Left kidney (tissue), 1 donor: ENCODE measurements at regions not wholly inside any gene's neighbourhood (a gene's known extent, or its start where the extent isn't known, plus 50 kb on each side); places are given as distances from the start of the nearest gene placed in this dataset.
"Not testable (repeated sequence)": the region's sequence is repeated elsewhere in the genome, so short reads cannot be mapped to it uniquely, and the experiment has no call there.

Experiments used
- DNase-seq: peaks from one replicate; pipeline ENCODE4 v3.0.0-alpha.2; 2013

- DNase-seq: no peak
Observed at GRCh38 chr10:131818510-131819234, 82.1 kb upstream of the PPP2R2D start.

- DNase-seq: no peak
Observed at GRCh38 chr10:131819241-131820072, 81.4 kb upstream of the PPP2R2D start.

- DNase-seq: no peak
Observed at GRCh38 chr10:131820626-131821025, 80.2 kb upstream of the PPP2R2D start.

DNA sequence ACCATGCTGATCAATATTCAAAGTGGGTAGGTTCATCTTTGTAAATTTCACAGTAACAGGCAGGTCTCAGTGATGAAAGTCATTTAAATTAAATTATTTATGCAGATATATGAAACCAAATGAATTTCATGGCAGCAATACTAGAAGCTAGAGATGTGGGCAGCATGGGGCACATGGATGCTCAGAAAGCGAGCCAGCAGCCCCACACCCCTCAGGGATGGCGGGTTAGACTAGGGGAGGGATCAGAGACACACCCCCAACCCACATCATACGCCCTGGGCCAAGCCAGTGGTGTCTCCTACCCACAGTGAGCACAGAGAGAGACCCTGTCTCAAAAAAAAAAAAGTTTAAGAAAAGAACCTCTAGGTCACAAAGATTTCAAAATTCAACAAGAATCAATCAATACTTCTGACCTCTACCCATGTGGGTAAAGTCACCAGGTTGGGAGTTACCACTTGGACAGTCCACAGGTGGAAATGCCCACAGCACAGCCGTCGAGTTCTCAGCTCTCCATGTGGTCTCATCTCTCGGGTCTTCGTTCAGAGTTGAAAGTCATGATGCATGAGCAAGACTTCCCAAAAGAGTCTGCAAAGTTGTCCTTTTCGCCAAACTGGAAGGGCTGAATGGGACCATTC lies 79.3 kb upstream of the PPP2R2D start:
- DNase-seq: no peak

DNA sequence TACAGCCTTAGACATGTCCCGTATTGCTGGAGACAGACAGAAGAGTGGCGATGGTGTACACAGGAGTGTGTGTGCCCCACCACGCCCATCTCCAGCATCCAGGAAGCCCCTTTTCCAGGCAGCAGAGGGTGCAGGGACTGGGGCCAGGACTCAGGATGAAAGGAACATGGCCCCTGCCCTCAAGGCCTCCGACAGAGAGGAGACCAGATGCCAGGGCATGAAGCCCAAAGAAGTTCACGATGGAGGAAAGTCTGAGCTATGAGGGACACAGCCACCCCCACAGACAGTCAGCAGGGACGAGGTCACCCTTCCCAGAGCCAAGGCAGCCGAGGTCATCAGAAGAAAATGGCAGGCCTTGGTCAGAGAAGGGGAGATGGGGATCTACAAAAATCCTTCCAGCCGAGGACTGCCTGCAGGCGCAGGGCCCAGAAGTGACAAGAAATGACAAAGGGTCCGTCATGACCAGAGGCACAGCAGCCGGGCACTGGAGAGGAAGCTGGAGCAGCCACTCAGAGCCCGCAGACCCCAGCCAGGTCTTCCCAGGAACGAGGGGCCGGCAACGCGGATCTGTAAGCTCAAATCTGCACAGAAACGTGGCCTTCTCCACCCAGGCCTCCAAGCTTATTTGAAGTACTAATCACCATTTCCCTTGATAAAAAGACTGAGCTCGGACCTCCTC lies 78.7 kb upstream of the PPP2R2D start:
- DNase-seq: no peak

- no peak for DNase-seq
Observed at GRCh38 chr10:131822692-131823245, 78.0 kb upstream of the PPP2R2D start.

- DNase-seq: not testable (repeated sequence)
Observed at GRCh38 chr10:131823601-131824099, 77.2 kb upstream of the PPP2R2D start.

DNA sequence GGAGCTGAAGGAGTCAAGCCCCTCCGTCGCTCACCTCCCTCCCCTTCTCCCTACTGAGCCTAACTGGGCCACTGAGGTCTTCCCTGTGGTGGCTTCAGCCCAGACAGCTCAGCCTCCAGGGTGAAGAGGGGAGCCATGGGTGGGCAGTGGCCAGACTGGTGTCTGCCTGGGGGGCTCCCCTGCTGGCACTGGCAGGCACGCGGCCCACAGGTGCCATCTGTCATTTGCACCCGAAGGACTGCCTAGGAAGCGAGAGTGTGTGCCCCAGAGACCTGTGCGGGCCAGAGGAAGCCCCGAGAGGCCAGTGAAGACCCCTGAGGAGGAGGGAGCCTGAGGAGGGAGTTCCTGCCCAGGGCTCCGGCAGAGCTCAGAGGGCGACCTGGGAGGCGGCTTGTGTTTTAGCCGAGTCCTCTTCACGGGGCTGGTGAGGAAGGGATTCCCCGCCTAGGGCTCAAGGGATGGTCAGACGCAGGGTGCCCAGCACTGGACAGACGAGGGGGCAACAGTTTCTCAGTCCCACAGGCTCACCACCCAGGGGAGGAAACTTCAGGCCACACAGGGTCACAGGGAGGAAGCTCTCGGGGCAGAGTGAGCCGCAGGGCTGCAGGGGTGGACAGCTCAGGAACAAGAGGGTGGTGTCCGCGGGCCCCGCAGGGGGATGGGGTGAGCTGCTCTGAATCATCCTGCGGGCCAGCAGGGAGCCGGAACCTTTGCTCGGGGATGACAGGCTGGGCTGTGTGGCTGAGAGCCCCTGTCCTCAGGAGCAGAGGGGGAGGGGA lies 76.2 kb upstream of the PPP2R2D start:
- no peak for DNase-seq

- no peak for DNase-seq
Observed at GRCh38 chr10:131825150-131825848, 75.5 kb upstream of the PPP2R2D start.

GRCh38 chr10:131825960-131826650 lies 74.7 kb upstream of the PPP2R2D start:
- no peak for DNase-seq

GRCh38 chr10:131829156-131829930 lies 71.5 kb upstream of the PPP2R2D start:
- DNase-seq: no peak

DNA sequence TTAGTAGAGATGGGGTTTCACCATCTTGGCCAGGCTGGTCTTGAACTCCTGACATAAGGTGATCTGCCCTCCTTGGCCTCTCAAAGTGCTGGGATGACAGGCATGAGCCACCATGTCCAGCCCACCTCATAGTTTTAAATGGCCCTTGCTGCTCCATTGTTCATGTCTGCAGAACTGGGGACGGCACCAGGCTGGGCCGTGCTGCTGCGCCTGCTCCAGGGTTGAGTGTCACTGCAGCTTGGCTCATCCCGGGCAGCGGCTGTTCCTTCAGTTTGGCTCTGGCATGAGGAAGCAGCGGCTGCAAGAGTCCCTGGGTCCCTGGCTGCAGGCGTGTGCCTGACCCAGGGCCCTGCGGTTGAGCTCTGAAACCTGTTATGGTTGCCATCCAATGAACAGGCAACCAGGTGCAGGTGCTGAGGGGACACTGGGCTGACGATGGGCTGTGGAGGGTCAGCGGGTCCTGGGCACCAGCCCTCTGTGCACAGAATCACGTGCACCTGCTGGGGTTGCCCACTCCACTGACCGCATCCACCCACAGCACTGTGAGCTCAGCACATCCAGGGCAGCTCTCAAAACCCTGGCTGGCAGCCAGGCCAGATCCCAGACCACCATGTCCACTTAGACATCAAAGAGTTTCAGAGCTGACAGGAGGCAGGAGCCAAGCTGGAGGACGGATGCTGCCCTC lies 70.2 kb upstream of the PPP2R2D start:
- no peak for DNase-seq

- no peak for DNase-seq
Observed at GRCh38 chr10:131831561-131831960, 69.2 kb upstream of the PPP2R2D start.

GRCh38 chr10:131832056-131832685 lies 68.6 kb upstream of the PPP2R2D start:
- no peak for DNase-seq

- no peak for DNase-seq
Observed at GRCh38 chr10:131833013-131833412, 67.8 kb upstream of the PPP2R2D start.

GRCh38 chr10:131833446-131834080 lies 67.2 kb upstream of the PPP2R2D start:
- no peak for DNase-seq

- DNase-seq: no peak
Observed at GRCh38 chr10:131834152-131834810, 66.5 kb upstream of the PPP2R2D start.
